Tongue (tissue), 1 donor: ENCODE measurements at regions not wholly inside any gene's neighbourhood (a gene's known extent, or its start where the extent isn't known, plus 50 kb on each side); places are given as distances from the start of the nearest gene placed in this dataset.

Source experiments
- DNase-seq: peaks from one replicate; pipeline ENCODE4 v3.0.0-alpha.2; 2015

DNA sequence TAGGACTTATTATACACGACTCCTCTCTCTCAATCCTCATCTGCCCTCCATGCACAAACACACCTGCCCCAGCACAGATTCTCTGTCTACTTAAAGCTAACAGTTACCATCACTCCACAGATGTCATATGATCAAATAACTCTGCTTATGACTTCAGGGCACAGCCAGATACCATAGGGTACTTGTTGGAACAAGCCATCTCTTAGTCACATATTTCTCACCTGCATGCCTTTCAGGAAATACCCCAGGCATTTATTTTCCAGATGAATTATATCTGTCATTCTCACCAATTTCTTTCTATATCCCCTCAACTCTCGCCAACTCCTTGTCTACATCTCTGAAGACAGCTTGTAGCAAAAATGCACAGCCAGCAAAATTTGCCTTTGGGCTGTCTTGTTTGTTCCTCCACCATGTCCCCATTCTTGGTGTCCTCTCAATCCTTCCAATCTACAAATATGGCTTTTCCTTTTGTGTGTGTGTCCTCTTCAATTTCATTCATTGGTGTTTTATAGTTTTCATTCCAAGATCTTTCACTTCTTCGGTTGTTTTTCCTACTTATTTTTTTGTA is 353.9 kb upstream of the CAMK1G start:
- peak; percentile 41 for DNase-seq

GRCh38 chr1:209230314-209230713 is 353.2 kb upstream of the CAMK1G start:
- no peak for DNase-seq

- DNase-seq, result no peak
These were observed 351.9 kb upstream of the CAMK1G start for GRCh38 chr1:209231476-209232156.

DNA sequence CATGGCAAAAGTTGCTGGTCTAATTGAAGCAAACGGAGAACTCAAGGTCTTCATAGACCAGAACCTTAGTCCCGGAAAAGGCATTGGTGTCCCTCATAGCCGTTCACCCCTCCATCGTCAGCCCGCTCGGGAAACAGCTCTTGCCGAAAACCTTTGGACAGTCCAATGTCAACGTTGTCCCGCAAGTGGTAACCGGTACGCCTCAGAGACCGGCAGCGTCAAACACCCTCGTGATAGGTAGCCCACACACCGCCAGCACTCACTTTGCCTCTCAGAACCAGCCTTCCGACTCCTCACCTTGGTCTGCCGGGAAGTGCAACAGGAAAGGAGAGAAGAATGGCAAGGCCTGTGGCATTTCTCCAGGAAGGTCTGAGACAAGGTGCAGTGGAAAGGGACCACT is 351.3 kb upstream of the CAMK1G start:
- no peak for DNase-seq

GRCh38 chr1:209232759-209233158 is 350.8 kb upstream of the CAMK1G start:
- no peak for DNase-seq

- DNase-seq, result no peak
These were observed 348.3 kb upstream of the CAMK1G start for GRCh38 chr1:209235166-209235565.

- DNase-seq, result no peak
These were observed 345.2 kb upstream of the CAMK1G start for GRCh38 chr1:209238356-209238755.

GRCh38 chr1:209240351-209240750 is 343.2 kb upstream of the CAMK1G start:
- no peak for DNase-seq

- DNase-seq, result peak; percentile 38
These were observed 342.0 kb upstream of the CAMK1G start for GRCh38 chr1:209241487-209241886.

- peak; percentile 81 for DNase-seq
These were observed 334.8 kb upstream of the CAMK1G start for GRCh38 chr1:209248649-209249279.

DNA sequence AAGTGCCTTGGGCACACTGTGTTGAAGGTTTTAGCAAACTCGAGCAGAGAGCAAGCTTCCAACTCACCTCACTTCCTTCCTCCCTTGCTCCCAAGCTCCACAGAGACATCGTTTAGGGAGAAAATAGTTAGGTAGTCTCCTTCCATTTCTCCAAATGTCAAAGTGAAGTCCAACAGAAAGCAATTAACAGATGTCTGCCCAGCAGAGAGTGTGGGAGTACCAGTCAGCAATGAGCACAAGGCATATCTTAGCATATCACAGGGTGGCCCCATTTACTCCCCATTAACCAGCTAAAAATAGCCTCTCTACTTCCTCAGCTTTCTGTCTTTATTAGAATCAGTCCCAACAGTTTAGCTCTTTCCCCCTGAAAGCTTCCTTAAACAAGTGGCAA is 334.2 kb upstream of the CAMK1G start:
- peak; percentile 5 for DNase-seq

- DNase-seq, result no peak
These were observed 333.6 kb upstream of the CAMK1G start for GRCh38 chr1:209249785-209250440.

DNA sequence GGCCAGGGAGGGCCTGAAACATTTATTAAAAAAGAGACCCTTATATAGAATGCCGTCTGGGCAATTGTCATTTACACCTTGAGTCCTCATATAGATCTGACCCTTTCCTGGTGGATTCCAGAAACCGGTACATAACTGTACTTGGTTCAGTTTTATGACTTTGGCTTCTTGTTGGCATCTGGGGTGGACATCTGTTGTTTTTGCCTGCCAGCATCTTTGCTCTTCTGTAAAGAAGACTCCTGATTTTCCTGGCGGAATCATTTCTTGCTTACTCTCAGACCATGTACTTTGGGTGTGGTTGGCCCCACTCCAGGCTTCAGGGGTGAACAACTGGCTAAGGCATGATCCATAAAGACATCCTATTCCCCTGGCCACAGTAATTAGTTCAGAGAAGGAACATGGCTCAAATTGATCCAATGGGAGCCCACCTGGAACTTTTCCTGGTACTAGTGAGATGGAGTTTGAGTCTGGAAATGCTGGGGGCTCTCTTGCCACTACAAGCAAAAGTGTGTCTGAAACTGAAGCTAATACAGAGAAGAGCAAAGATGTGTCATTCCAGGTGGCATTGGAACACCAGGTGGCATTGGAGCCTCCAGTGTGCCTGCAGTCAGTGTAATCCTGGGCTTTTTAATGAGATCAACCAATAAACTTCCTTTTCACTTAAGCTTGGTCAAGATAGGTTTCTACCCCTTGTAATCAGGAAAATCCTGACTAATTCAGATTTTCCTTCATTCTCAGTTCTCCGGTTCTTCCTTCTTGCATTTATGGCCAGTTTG is 332.5 kb upstream of the CAMK1G start:
- DNase-seq, result peak; percentile 20

DNA sequence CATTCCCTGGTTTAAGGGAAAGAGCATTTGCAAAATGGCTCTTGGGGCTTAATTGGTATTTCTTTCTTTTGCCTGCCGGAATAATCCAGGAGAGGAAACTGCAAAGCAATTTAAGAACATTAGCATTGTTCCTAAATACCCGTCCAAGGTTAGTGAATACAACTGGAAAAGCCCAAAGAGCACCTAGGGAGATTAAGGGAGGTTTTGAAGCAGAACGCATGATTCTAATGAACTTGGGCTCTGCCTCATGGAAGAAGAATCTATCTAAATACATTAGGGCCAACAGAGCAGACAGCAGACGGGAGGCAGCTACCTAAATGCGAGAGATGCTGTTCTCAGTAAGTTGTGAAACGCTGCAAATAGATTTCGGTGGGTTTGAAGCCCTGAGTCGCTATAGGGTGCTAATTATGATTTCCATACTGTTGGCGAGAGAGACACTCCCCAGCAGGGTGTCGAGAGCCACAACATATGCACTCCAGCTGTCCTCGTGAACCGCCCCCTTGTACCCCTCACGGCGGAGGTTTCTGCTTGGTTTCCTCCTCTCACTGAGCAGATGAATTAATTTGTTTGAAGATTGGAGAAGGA is 326.7 kb upstream of the CAMK1G start:
- no peak for DNase-seq

DNA sequence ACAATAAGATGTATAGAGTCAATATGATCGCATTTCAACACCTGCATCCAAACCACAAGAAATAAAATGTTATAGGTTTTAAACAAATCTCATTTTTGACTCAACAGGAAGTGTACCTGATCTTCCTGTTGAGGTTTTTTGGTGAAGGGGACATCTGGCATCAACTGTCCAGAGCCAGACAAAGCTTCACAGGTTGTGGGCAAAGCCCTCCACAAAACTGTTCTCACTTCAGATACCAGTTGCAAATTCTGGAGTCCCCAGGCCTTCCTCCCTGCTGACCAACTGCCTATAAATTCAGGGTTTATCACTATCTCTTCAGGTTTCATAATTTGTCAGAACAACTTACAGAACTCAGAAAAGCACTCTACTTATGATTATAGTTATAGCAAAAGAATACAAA is 326.1 kb upstream of the CAMK1G start:
- DNase-seq, result no peak

- no peak for DNase-seq
These were observed 323.4 kb upstream of the CAMK1G start for GRCh38 chr1:209260136-209260535.

GRCh38 chr1:209262631-209263030 is 320.9 kb upstream of the CAMK1G start:
- no peak for DNase-seq

- DNase-seq, result peak; percentile 32
These were observed 318.2 kb upstream of the CAMK1G start for GRCh38 chr1:209265301-209265700.

- no peak for DNase-seq
These were observed 316.8 kb upstream of the CAMK1G start for GRCh38 chr1:209266590-209267205.

GRCh38 chr1:209267968-209268367 is 315.5 kb upstream of the CAMK1G start:
- no peak for DNase-seq

- no peak for DNase-seq
These were observed 315.0 kb upstream of the CAMK1G start for GRCh38 chr1:209268479-209268878.

DNA sequence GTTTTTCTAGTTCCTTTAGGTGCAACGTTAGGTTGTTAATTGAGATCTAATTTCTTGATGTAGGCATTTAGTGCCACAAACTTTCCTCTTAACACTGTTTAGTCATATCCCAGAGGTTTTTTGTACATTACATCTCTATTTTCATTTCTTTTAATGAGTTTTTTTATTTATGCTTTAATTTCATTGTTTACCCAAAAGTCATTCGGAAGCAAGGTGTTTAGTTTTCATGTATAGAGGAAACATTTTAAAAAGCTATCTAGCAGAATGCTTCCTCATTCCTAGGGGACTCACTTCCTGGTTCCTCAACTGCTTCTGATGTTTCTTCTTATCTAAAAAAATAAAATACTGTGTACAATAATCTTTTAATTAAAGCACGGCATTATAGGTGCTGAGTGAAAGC is 307.2 kb upstream of the CAMK1G start:
- no peak for DNase-seq
